NB4 (cell line): ENCODE measurements at regions not wholly inside any gene's neighbourhood (a gene's known extent, or its start where the extent isn't known, plus 50 kb on each side); places are given as distances from the start of the nearest gene placed in this dataset.

Experiments used
- POLR2A ChIP-seq: IDR thresholded peaks from 2 replicates; pipeline ENCODE4 v1.6.1; 2011; ENCODE audit warnings: mild to moderate bottlenecking; ENCODE audit not compliant: insufficient read length; ENCODE audit errors: extremely low read depth
- TF ChIP-seq, protein P1 (sequence below): IDR thresholded peaks from one replicate; pipeline ENCODE4 v1.5.1; 2012; ENCODE audit warnings: low read depth, low read length

DNA sequence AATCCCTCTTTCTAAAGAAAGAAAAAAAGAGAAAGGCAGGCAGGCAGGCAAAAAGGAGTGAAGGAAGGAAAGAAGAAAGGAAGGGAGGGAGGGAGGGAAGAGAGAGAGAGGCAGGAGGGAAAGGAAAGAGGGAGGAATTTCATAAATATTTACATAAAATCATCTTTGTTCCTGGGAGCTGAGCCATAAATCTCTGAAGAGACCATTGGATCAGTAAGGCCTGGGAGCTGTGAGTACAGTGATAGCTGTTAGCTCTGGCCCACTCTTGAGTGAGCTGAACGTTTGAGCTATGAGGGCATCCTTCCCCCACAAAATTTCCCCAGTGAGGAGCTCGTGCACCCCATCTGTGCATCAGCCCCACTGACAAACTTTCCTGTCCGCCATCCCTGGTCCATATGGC lies 224.0 kb downstream of the SOD2 start:
- TF ChIP-seq POLR2A: no peak
- TF ChIP-seq, protein P1, sequence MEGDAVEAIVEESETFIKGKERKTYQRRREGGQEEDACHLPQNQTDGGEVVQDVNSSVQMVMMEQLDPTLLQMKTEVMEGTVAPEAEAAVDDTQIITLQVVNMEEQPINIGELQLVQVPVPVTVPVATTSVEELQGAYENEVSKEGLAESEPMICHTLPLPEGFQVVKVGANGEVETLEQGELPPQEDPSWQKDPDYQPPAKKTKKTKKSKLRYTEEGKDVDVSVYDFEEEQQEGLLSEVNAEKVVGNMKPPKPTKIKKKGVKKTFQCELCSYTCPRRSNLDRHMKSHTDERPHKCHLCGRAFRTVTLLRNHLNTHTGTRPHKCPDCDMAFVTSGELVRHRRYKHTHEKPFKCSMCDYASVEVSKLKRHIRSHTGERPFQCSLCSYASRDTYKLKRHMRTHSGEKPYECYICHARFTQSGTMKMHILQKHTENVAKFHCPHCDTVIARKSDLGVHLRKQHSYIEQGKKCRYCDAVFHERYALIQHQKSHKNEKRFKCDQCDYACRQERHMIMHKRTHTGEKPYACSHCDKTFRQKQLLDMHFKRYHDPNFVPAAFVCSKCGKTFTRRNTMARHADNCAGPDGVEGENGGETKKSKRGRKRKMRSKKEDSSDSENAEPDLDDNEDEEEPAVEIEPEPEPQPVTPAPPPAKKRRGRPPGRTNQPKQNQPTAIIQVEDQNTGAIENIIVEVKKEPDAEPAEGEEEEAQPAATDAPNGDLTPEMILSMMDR: no peak
